GM18907 (cell line): ENCODE measurements at regions not wholly inside any gene's neighbourhood (a gene's known extent, or its start where the extent isn't known, plus 50 kb on each side); places are given as distances from the start of the nearest gene placed in this dataset.
"Not testable (repeated sequence)": the region's sequence is repeated elsewhere in the genome, so short reads cannot be mapped to it uniquely, and the experiment has no call there.

Source experiments
- ATAC-seq: cut with Tn5 transposase; IDR thresholded peaks from one replicate; pipeline ENCODE4 v1.9.1; 2021; ENCODE audit warnings: mild to moderate bottlenecking, moderate library complexity; ENCODE audit not compliant: unreplicated experiment

DNA sequence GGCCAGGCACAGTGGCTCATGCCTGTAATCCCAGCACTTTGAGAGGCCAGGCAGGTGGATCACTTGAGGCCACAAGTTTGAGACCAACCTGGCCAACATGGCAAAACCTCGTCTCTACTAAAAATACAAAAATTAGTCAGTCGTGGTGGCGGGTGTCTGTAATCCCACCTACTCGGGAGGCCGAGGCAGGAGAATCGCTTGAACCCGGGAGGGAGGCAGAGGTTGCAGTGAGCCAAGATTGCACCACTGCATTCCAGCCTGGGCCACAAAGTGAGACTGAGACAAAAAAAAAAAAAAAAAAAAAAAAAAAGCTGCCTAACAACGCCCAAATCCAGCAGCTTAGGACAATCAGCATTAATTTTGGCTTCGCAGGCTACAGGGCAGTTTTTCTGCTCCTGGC, 167.1 kb downstream of the GOSR1 start:
- not testable (repeated sequence) for ATAC-seq

DNA sequence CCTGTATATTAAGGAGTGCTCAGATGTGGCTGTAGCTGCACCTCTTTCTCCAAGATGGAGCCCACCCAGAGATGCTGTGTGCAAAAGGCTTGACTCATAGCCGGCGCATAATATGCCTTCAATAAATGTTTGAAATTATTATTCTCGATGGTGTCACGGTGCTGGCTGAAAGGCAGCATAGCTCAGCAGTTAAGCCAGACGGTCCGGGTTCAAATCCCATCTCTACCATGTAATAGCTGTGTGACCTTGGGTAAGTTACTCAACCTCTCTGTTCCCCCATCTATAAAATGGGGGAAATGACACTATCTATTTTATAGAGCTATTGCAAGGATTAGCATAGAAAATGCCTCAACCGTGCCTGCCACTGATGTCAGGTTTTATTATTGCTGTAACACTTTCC, 164.2 kb downstream of the GOSR1 start:
- ATAC-seq: not testable (repeated sequence)

- ATAC-seq: not testable (repeated sequence)
Observed at GRCh38 chr17:30639391-30639790, 162.2 kb downstream of the GOSR1 start.

DNA sequence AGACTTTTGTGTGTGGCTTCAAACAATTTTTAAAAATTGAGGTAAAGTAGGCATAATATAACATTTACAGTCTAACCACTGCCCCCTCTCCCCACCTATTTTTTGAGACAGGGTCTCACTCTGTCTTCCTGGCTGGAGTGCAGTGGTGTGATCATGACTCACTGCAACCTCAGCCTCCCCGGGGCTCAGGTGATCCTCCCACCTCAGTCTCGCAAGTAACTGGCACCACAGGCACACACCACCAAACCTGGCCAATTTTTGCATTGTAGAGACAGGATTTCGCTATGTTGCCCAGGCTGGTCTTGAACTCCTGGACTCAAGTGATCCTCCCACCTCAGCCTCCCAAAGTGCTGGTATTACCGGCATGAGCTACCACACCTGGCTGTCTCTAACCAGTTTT, 161.8 kb downstream of the GOSR1 start:
- ATAC-seq: not testable (repeated sequence)

DNA sequence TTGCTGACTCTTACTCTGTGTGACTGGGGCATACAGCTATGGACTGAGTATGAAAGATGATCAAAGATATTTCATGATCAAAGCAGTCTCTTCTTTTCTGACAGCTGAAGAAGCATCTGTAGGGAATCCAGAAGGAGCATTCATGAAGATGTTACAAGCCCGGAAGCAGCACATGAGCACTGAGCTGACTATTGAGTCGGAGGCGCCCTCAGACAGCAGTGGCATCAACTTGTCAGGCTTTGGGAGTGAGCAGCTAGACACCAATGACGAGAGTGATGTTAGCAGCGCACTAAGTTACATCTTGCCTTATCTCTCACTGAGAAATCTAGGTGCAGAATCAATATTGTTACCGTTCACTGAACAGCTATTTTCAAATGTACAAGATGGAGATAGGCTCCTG, 154.4 kb downstream of the GOSR1 start:
- ATAC-seq: not testable (repeated sequence)

- ATAC-seq: not testable (repeated sequence)
Observed at GRCh38 chr17:30625380-30625779, 148.2 kb downstream of the GOSR1 start.

DNA sequence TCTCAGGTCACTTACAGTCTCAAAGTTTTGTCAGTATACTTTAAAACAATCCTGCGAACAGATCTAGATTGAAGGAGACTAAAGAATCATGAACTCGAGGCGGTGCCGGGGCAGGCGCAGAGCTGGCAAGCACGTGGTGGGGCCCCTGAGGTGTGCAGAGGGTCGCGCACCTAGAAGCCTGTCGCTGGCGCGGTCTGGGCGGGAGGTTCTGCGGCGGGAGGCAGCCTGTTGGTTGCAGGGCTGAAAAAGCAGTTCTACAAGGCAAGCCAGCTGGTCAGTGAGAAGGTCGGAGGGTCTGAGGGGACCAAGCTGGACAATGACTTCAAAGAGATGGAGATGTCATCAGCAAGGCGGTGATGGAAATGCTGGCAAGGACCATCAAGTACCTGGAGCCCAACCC, 147.0 kb downstream of the GOSR1 start:
- ATAC-seq: not testable (repeated sequence)

GRCh38 chr17:30609682-30610081, 132.5 kb downstream of the GOSR1 start:
- not testable (repeated sequence) for ATAC-seq

- no peak for ATAC-seq
Observed at GRCh38 chr17:30605523-30605922, 128.3 kb downstream of the GOSR1 start.

DNA sequence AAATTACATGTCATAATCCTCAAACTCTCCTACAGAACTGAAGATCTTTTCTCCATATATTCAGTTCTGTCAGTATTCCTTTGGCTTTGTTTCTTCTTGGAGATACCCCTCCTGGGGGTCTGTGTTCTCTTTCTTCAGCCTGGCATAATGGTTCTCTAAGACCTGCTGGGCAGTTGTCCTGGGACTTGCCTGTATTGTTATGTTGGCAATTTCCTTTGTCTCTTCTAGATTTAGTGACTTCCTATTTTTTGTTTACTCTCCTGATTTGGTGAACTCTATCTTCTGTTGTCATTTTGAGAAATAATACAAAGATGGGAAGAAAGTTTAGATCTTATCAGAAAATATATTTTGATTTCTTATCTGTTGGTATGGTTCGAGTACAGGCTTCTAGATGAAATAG, 127.8 kb downstream of the GOSR1 start:
- no peak for ATAC-seq

GRCh38 chr17:30602396-30602795, 125.2 kb downstream of the GOSR1 start:
- ATAC-seq: not testable (repeated sequence)

DNA sequence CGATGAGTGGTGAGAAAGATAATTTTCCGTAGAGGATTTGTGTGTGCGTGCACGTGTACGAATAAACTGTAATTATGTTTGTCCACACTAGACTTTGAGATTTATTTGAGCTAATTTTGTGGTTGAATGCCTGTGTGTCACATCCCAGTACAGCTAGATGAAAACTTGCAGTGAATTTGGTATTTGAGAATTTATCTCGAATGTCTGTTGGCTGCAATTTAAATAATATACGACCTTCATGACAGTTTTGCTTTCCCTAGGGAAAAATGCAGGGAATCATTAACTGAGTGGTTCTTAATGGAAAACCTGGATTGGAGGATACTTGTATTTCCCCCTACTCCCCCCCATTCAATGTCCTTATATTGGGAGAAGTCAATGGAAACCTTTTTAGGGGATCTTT, 124.8 kb downstream of the GOSR1 start:
- ATAC-seq: not testable (repeated sequence)

DNA sequence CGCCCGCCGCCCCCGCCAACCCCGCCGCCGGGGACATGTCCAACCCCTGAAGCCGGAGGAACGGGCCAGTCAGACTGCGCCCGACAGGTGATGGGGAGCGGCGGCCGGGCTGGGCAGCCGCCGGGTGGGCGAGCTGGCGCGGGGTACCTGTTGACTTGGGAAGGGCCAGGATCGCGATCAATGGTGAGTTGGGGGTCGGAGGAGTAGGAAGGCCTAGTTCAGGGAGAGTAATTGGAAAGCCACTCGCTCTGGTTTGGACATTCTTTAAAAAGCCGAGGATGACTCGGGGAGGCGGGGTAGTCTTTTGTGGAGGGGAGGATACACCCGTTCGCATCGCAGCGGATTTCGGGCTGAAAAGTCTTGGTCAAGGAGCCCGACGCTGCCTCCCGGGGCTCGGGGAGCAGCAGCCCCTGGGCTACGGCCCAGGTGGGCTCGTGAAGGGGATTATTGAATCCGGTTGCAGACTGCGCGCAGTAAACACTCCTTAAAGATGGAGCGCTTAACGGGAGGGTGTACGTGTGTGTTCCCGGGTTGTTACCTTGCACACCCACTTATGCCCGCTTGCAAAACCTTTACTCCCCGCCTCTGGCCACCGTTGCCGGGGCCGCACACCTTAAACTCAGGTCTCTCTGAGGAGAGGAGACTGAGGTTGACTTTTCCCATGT, 123.8 kb downstream of the GOSR1 start:
- ATAC-seq: peak; percentile 19

GRCh38 chr17:30600060-30600829, 123.0 kb downstream of the GOSR1 start:
- peak; percentile 88 for ATAC-seq

DNA sequence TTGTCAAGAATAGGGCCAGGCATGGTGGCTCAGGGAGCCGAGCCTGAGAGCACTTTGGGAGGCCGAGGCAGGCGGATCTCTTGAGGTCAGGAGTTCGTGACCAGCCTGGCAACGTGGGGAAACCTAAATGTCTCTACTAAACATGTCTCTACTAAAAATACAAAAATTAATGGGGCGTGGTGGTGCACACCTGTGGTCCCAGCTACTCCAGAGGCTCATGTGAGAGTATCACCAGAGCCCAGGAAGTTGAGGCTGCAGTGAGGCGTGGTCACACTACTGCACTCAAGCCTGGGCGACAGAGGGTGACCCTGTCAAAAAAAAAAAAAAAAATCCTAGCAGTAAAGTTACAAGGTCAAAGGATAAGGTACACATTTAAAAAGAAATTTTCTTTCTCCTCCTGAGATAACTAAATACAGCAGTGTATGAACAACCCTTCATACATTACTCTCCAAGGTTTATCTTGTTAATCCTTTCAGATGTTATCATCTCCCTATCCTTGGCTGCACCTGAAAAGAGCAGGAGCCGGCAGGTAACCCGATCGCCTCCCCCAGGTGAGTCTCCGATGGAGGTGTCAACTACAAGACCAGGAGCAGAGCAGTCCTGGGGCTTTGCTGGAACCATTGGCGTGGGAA, 122.3 kb downstream of the GOSR1 start:
- peak; percentile 14 for ATAC-seq

GRCh38 chr17:30597776-30598288, 120.6 kb downstream of the GOSR1 start:
- no peak for ATAC-seq

DNA sequence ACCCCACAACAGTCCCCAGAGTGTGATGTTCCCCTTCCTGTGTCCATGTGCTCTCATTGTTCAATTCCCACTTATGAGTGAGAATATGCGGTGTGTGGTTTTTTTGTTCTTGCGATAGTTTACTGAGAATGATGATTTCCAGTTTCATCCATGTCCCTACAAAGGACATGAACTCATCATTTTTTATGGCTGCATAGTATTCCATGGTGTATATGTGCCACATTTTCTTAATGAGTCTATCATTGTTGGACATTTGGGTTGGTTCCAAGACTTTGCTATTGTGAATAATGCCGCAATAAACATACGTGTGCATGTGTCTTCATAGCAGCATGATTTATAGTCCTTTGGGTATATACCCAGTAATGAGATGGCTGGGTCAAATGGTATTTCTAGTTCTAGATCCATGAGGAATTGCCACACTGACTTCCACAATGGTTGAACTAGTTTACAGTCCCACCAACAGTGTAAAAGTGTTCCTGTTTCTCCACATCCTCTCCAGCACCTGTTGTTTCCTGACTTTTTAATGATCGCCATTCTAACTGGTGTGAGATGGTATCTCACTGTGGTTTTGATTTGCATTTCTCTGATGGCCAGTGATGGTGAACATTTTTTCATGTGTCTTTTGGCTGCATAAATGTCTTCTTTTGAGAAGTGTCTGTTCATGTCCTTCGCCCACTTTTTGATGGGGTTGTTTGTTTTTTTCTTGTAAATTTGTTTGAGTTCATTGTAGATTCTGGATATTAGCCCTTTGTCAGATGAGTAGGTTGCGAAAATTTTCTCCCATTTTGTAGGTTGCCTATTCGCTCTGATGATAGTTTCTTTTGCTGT, 120.0 kb downstream of the GOSR1 start:
- ATAC-seq: not testable (repeated sequence)

GRCh38 chr17:30594953-30595371, 117.8 kb downstream of the GOSR1 start:
- ATAC-seq: not testable (repeated sequence)

DNA sequence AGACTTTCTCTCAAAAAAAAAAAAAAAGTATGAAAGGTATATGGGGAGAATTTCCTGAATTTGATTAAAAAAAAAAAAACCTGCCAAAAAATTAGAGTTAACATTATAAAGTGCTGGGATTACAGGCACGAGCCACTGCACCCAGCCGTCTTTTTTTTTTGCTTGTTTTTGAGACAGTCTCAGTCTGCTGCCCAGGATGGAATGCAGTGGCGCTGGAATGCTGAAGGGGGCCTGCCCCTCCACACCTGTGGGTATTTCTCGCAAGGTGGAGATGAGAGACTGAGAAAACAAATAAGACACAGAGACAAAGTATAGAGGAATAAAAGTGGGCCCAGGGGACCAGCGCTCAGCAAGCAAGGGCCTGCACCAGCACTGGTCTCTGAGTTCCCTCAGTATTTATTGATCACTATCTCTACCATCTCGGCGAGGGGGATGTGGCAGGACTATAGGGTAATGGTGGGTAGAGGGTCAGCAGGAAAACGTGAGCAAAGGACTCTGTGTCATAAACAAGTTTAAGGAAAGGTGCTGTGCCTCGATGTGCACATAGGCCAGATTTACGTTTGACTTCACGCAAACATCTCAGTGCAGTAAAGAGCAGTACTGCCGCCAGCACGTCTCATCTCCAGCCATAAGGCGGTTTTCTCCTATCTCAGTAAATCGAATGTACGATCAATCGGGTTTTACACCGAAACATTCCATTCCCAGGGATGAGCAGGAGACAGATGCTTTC, 117.2 kb downstream of the GOSR1 start:
- ATAC-seq: no peak
